Ishikawa (cell line): ENCODE measurements at regions not wholly inside any gene's neighbourhood (a gene's known extent, or its start where the extent isn't known, plus 50 kb on each side); places are given as distances from the start of the nearest gene placed in this dataset.

Experiments
- EP300 ChIP-seq: IDR thresholded peaks from 2 replicates; pipeline ENCODE4 v1.6.1; 2012; ENCODE audit warnings: borderline replicate concordance
- FOXM1 ChIP-seq: IDR thresholded peaks from 2 replicates; pipeline ENCODE4 v1.6.1; 2012; ENCODE audit warnings: low read depth, borderline replicate concordance
- ZBTB7A ChIP-seq: IDR thresholded peaks from 2 replicates; pipeline ENCODE4 v1.6.1; 2012; ENCODE audit warnings: low read depth
- TF ChIP-seq, protein P1 (sequence below): IDR thresholded peaks from 2 replicates; pipeline ENCODE4 v1.6.1; 2012

DNA sequence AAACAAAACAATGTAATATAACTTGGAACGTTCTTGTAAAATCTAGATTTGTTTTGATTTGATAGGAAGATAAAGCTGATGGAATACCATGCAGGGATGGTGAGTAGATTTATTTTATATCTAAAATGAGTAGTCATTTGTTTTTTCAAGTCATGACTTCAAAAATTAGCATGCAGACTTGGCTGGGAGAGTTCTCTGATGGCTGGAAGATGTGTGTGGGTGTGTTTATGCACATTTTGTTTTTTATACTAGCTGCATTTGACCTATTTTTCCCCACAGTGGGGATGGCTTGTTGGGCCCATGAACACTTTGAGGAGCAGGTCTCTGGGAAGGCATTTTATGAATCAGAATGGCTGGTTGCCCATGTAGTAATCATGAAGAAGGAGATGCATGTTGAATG is 109.2 kb downstream of the MTRR start:
- TF ChIP-seq, protein P1, sequence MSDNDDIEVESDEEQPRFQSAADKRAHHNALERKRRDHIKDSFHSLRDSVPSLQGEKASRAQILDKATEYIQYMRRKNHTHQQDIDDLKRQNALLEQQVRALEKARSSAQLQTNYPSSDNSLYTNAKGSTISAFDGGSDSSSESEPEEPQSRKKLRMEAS: no peak
- TF ChIP-seq EP300 (no peak), FOXM1 (no peak), ZBTB7A (no peak)
